CD4-positive, alpha-beta T cell treated with Interleukin-6 at 100 ng/mL for 8 hours (primary cell): ENCODE measurements at regions not wholly inside any gene's neighbourhood (a gene's known extent, or its start where the extent isn't known, plus 50 kb on each side); places are given as distances from the start of the nearest gene placed in this dataset.

Experiments used
- DNase-seq: peaks from one replicate; pipeline ENCODE4 v3.0.0-alpha.2; 2020; ENCODE audit warnings: mixed read lengths, low spot score

DNA sequence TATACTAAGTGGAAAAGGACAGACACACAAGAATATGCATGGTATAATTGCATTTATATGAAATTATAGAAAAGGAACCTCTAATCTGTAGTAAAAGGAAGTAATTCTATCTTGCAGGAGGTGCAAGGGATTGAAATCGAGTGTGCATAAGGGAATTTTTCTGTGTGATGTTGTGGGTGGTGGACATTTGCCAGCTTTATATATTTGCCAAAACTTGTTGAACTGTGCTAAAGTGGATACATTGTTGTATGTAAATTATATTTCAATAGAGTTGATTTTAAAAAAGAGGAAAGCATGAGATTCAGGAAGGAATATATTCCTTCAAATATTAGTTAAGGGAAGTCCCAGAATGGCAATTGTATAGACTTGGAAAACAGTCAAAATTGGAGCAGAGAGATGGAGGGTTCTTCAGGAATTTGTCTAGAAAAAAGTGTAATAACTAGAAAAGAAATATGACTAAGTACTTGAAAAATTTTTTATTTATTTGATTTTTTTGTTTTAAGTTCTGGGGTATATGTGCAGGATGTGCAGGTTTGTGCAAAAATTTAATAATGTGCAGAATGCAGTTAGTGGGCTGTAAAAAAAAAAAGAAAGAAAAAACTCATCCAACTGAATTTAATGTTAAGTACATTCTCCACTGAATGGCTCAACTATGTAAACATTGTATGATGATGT is 96.1 kb downstream of the ARL4A start:
- no peak for DNase-seq

GRCh38 chr7:12785473-12785872 is 98.0 kb downstream of the ARL4A start:
- no peak for DNase-seq

DNA sequence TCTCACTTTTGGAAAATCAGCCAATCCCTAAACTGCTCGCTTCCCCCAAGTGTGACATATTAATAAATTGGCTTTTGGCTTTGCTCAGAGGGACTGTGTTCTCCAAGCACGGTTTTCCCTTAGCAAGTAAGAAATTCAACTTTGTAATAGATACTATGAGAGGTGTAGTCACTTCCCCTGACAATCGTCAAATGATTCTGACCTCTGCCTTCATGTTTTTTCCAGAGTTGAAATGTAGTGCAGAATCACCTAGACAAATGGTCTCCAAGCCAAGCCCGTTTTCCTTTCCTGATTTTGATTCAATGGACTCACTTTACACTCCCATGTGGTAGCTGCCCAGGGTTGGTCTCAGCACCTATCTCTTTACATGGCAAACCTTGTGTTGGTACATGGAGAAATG is 99.1 kb downstream of the ARL4A start:
- DNase-seq, result no peak

GRCh38 chr7:12788171-12788570 is 100.7 kb downstream of the ARL4A start:
- no peak for DNase-seq

DNA sequence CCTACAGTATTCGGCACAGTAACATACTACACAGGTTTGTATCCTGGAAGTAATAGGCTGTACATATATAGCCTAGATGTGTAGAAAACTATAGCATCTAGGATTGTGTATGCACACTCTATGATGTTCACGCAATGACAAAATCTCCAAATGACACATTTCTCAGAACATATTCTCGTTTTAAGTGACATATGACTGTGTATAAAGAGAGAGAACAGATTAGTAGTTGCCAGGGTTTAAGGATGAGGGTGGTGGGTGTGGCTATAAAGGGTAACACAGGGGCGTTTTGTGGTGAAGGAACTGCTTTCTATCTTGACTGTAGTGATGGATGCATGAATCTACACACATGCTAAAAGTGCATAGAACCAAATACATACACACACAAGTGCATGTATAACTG is 101.2 kb downstream of the ARL4A start:
- DNase-seq, result no peak

DNA sequence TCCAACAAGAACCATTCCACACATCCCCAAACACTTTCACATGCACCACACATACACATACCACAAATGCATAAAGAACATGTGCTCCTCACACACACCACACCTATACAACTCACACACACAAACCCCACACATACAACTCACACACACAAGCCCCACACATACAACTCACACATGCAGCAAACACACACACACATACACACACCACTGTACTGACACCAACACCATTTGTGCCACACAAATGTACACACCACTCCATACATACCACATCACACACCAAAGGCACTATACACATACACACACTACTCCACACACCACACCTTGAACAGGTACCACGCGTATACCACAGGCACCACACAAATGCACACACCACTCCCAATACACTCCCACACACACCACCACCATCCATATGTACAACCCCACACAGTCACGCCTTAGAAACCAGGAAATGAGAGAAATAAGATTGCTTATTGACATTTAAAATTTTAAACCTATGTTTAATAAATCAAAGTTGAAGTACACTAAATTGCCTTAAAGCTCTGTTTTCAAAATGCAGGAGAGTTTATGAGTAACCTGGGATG is 107.4 kb downstream of the ARL4A start:
- no peak for DNase-seq

DNA sequence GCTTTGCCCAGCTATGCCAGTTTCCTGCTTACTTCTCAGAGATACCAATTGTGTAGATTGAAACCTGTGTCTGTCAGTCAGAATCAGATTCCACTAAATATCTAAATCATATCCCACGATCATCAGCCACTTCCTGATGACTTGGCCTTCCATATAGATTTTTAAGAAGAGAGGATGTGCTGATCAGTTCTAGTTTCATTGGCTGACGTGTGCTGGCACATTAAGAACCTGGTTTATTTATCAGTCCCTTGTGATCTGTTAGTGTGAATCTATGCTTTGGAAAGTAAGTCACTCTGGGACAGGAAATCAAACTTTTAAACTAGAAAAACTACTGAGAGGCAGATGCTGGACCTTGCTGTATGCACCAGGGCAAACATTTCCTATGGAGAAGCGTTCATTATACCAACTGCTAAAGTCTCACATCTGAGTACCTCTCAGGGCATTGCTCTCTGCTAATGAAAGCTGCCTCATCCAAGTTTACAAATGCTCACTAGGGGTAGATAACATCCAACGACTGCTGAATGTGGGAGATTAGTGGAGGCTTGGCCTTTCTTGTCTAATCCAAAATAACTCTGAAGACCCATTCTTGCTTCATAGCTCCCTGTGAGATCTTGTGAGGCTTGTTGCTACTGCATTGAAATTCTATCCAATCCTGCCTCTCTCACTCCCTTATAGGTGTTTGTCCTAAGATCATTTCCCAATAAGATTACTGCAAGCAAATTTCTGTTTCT is 109.1 kb downstream of the ARL4A start:
- DNase-seq, result no peak

- DNase-seq, result no peak
Observed at GRCh38 chr7:12800486-12800885, 113.1 kb downstream of the ARL4A start.

DNA sequence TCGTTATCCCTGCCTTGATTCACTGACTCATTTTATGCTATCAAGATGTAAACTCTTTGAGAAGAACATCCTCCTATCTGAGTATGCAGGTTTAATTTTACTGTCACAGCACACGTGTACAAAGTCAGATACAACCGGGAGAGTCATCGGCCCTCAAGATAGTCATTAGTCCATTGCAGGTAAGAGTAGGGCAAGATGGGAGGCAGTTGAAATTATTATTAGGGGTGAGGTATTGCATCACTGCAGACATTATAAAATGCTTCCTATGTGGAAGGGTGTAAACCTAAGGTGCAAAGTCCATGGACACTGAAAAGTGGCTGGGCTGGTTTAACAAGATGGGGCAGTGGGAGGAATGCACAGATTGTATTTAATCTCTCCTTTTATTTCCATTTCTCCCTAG is 113.7 kb downstream of the ARL4A start:
- DNase-seq, result no peak

DNA sequence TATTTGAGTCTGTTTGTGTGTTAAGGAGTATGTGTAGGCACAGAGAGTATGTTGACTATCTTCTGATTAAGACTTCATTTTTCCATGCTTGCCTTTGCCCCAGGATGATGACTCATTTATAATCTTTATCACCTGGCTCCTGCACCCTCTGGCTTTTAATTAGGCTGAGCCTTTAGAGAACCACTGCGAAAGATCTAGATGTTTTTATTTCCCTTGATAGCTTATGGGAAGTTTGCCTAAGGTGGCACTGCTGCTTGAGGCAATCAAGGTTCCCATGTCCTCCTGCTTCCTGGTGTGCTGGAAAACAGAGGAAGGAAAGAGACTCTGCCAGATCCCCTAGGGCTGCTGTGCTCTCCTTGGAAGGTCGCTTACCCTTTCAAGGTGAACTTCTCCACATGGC is 114.6 kb downstream of the ARL4A start:
- DNase-seq, result no peak

DNA sequence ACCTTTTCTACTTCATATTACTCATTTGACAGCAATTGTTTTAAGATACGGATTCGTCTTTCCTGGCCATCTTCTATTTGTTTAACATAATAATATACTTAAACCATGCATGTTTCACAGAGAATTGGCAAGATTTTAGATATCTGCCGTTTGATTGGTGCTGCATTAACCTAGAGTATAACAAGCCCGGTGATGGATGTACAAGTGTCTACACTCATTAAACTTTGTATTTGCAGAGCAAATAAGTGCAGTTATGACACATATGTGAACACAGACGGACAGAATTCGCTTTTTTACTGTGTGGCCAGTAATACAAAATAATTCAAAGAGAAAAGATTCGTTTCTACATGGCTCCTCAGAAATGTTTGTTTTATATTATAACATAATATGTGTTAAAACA is 116.1 kb downstream of the ARL4A start:
- DNase-seq, result no peak

DNA sequence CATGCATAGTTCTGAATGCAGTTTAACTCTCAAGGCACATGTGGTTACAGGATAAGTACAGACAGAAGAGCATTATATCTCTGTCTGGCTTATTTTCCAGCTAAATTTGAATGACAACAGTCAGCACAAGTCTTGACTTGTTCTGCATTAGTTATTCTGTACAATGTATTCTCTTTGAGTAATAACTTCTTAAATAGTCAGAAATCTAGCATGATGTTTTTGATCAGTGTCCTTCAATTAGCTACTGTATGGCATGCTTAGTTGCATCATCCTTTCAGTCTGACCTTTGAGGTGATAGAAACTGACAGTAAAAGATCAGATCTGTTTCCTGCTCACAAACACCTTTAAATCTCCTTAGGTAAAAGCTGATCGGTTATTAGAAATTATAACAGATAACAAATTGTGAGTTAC is 118.1 kb downstream of the ARL4A start:
- DNase-seq, result no peak

DNA sequence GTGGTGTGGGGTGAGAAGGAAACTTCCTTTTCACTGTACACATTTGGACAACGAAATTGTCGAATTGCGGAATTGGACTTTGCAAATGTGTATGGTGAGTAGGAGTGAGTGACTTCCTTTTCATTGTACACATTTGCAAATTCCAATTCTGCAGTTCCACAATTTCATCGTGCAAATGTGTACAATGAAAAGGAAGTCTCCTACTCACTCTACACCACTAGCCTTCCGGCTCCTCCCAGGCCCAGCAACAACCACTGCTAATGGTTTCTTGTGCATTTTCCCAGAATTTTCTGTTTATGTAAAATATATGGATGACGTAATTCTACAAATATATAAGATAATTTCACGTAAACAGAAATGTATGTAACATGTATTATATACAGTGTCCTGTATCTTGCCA is 118.5 kb downstream of the ARL4A start:
- DNase-seq, result no peak

- DNase-seq, result no peak
Observed at GRCh38 chr7:12809476-12809875, 122.0 kb downstream of the ARL4A start.

DNA sequence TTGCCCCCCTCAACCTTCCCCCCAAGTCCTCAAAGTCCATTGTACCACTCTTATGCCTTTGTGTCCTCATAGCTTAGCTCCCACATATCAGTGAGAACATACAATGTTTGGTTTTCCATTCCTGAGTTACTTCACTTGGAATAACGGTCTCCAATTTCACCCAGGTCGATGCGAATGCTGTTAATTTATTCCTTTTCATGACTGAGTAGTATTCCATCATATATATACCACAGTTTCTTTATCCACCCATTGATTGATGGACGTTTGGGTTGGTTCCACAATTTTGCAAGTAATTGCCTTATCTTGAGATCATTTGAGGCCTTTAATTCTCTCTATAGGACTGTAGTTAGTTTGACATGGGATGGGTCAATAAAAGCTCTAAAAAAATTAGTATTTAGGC is 124.7 kb downstream of the ARL4A start:
- DNase-seq, result no peak

- no peak for DNase-seq
Observed at GRCh38 chr7:12814107-12814506, 126.7 kb downstream of the ARL4A start.

GRCh38 chr7:12814828-12815227 is 127.4 kb downstream of the ARL4A start:
- DNase-seq, result no peak

GRCh38 chr7:12815426-12815825 is 128.0 kb downstream of the ARL4A start:
- DNase-seq, result no peak

DNA sequence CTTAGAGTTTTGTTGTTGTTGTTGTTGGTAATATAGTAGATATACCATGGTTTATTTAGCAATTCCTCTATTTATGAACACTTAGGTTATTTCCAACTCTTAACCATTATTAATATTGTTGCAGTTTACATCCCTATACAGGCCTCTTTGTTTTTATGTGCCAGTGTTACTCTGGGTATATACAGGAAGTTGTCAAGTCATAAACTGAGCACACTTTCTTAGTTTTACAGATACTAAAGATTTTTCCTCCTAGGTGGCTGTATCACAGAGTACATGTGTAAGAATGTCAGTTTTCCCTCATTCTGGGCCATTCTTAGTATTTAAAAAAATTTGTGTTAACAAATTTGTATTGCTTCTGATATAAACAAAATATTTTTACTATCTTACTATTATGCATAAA is 128.4 kb downstream of the ARL4A start:
- no peak for DNase-seq

DNA sequence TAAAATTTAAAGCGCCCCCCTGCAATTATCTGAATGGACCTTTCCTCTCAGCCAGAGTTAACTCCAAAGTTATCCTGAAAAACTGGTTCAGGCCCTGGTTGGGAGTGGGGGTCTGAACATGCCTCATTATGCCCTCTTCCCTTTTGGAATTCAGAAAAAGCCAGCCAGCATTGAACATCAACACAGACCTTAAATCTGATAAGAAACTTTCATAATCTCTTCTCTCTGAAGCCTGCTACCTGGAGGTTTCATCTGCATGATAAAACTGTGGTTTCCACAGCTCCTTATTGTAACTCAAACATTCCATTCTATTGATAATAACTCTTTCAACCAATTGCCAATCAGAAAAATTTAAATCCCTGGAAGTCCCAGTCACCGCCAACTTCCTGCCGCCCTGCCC is 133.3 kb downstream of the ARL4A start:
- no peak for DNase-seq

GRCh38 chr7:12821746-12822145 is 134.3 kb downstream of the ARL4A start:
- DNase-seq, result no peak

DNA sequence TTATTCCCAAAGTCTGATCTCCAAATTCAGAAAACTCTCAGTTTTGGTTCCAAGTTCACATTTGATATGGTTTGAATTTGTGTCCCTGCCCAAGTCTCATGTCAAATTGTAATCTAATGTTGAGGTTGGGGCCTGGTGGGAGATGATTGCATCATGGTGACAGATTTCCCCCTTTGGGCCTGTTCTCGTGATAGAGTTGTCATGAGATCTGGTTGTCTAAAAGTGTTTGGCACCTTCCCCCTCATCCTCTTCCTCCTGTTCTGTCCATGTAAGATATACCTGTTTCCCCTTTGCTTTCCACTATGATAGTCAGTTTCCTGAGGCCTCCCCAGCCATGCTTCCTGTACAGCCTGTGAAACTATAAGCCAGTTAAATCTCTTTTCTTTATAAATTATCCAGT is 138.6 kb downstream of the ARL4A start:
- no peak for DNase-seq

GRCh38 chr7:12827219-12827821 is 139.9 kb downstream of the ARL4A start:
- DNase-seq, result no peak
